K562 (cell line): ENCODE measurements at regions not wholly inside any gene's neighbourhood (a gene's known extent, or its start where the extent isn't known, plus 50 kb on each side); places are given as distances from the start of the nearest gene placed in this dataset.

Source experiments
- ATAC-seq: fragments of 200-7000 bp; cut with Tn5 transposase; 3 replicates; pipeline ENCODE4 v1.9.1; 2020; ENCODE audit warnings: moderate library complexity
- BruUV-seq: library from RNA; stranded (reverse); fragments of 400-500 nt; replicated peaks from 2 replicates; lab custom pipeline; 2021; lab: Mats Ljungman, UMichigan
- CTCF ChIA-PET: fragments of 300-600 bp; formaldehyde crosslinking; extraction: SDS; loops from one replicate; lab custom pipeline; 2021; ENCODE audit warnings: low intra/inter-chr PET ratio; lab: Yijun Ruan, JAX
- POLR2A ChIA-PET: fragments of 300-600, 350-650 bp; sonication (Branson Sonifier 250); formaldehyde crosslinking; extraction: SDS; loops from one replicate; lab custom pipeline; 2021; ENCODE audit warnings: antibody characterized with exemption, inconsistent platforms; lab: Yijun Ruan, JAX
- DNase-seq, 4 experiments: peaks; one replicate each; pipeline versions ENCODE4 v3.0.0 to v3.0.0-alpha.2; 2011 to 2018; ENCODE audit warnings: low spot score in 3 of 4, mixed read lengths in 3 of 4; ENCODE audit errors: extremely low read depth in 1 of 4
- FAIRE-seq: peaks from 2 replicates; lab custom pipeline; 2011; peaks lifted over from hg19 to GRCh38; lab: Jason Lieb, UNC
- H2AFZ ChIP-seq: 2 replicates; pipeline ENCODE4 v1.6.0; 2011; ENCODE audit warnings: low read depth, low read length, control low read depth, inconsistent platforms
- H3K27ac ChIP-seq: fragments of 200-600 bp; 3 replicates; pipeline ENCODE4 v1.8.0; 2011; ENCODE audit warnings: low read depth, mild to moderate bottlenecking, control low read depth, inconsistent platforms, low read length, moderate library complexity, mixed read lengths; ENCODE audit errors: extremely low read depth
- H3K27me3 ChIP-seq, 2 experiments: fragments of 300-600 bp in 1 of 2; 2 replicates in 1 of 2; 3 replicates in 1 of 2; pipeline versions ENCODE4 v1.6.0 to v1.8.0; 2011; ENCODE audit warnings: inconsistent platforms in 2 of 2, low read length in 2 of 2, mild to moderate bottlenecking in 1 of 2, mixed read lengths in 1 of 2, moderate library complexity in 1 of 2; ENCODE audit not compliant: control insufficient read depth in 2 of 2, insufficient read depth in 2 of 2
- H3K36me3 ChIP-seq: fragments of 300-600 bp; 3 replicates; pipeline ENCODE4 v1.8.0; 2011; ENCODE audit warnings: mild to moderate bottlenecking, low read length, inconsistent platforms; ENCODE audit not compliant: control insufficient read depth, insufficient read depth
- H3K4me1 ChIP-seq, 2 experiments: fragments of 200-600 bp in 1 of 2; replicated peaks in 1 of 2; 2 replicates in 1 of 2; 3 replicates in 1 of 2; pipeline versions ENCODE4 v1.5.1 to v1.8.0; 2011; ENCODE audit warnings: inconsistent platforms in 2 of 2, low read length in 2 of 2, mild to moderate bottlenecking in 1 of 2, mixed read lengths in 1 of 2, moderate library complexity in 1 of 2; ENCODE audit not compliant: control insufficient read depth in 2 of 2, insufficient read depth in 2 of 2
- H3K4me2 ChIP-seq: 2 replicates; pipeline ENCODE4 v1.6.1; 2011; ENCODE audit warnings: low read length, control low read depth, inconsistent platforms, mixed read lengths; ENCODE audit not compliant: insufficient read depth
- H3K4me3 ChIP-seq: fragments of 200-600 bp; sonication (generic), shearing (Covaris generic); 2 replicates; pipeline ENCODE4 v1.5.1; 2016; ENCODE audit warnings: control low read depth, inconsistent platforms
- H3K79me2 ChIP-seq: fragments of 200-600 bp; 3 replicates; pipeline ENCODE4 v1.8.0; 2011; ENCODE audit warnings: low read length, inconsistent platforms; ENCODE audit not compliant: control insufficient read depth, insufficient read depth
- H3K9ac ChIP-seq, 2 experiments: 2 replicates each; pipeline versions ENCODE4 v1.6.0 to v1.6.1; 2011; ENCODE audit warnings: low read depth in 2 of 2, low read length in 2 of 2, control low read depth in 1 of 2, inconsistent platforms in 1 of 2, mild to moderate bottlenecking in 1 of 2, mixed read lengths in 1 of 2; ENCODE audit not compliant: insufficient read depth in 1 of 2
- H3K9me1 ChIP-seq: one replicate; pipeline ENCODE4 v1.6.0; 2011; ENCODE audit warnings: inconsistent platforms, mild to moderate bottlenecking, low read length, moderate library complexity; ENCODE audit not compliant: control insufficient read depth, insufficient read depth
- H3K9me3 ChIP-seq: replicated peaks from 2 replicates; pipeline ENCODE4 v1.5.1; 2011; ENCODE audit warnings: low read depth, low read length, inconsistent platforms; ENCODE audit not compliant: control insufficient read depth, insufficient read depth
- H4K20me1 ChIP-seq: replicated peaks from 2 replicates; pipeline ENCODE4 v1.6.1; 2011; ENCODE audit warnings: low read length, inconsistent platforms, mixed read lengths; ENCODE audit not compliant: control insufficient read depth, insufficient read depth
- BCOR ChIP-seq: fragments of 450-650 bp; IDR thresholded peaks from 2 replicates; pipeline ENCODE4 v1.6.1; 2016
- CBFA2T3 ChIP-seq: fragments of 450-650 bp; IDR thresholded peaks from 2 replicates; pipeline ENCODE4 v1.6.1; 2017
- FOXO4 ChIP-seq: fragments of 450-650 bp; formaldehyde crosslinking; IDR thresholded peaks from 2 replicates; pipeline ENCODE4 v1.4.0; 2020; ENCODE audit warnings: mild to moderate bottlenecking, moderate library complexity
- NFIX ChIP-seq: fragments of 250-450 bp; sonication (Bioruptor Pico); IDR thresholded peaks from 2 replicates; pipeline ENCODE4 v1.4.0; 2020; ENCODE audit warnings: low read depth, mild to moderate bottlenecking, moderate library complexity
- PTBP1 ChIP-seq: fragments of 200-400 bp; formaldehyde crosslinking; IDR thresholded peaks from 2 replicates; pipeline ENCODE4 v1.6.1; 2017; ENCODE audit warnings: low read depth, low read length
- SIN3A ChIP-seq, 2 experiments: fragments of 150-350 bp in 1 of 2; IDR thresholded peaks; 2 replicates each; pipeline ENCODE4 v1.6.1; 2011 to 2016; ENCODE audit warnings: borderline replicate concordance in 2 of 2, low read depth in 2 of 2, low read length in 2 of 2, mild to moderate bottlenecking in 2 of 2, moderate library complexity in 2 of 2; ENCODE audit not compliant: control insufficient read depth in 1 of 2
- ZFPM2 ChIP-seq: fragments of 250-450 bp; sonication (Bioruptor Pico); IDR thresholded peaks from 2 replicates; pipeline ENCODE4 v1.5.1; 2022; ENCODE audit warnings: mild to moderate bottlenecking
- ZKSCAN1 ChIP-seq: fragments of 150-350 bp; IDR thresholded peaks from 2 replicates; pipeline ENCODE4 v1.6.1; 2016; ENCODE audit warnings: low read depth, low read length
- ZNF174 ChIP-seq: fragments of 250-450 bp; sonication (Bioruptor Pico); IDR thresholded peaks from 2 replicates; pipeline ENCODE4 v1.4.0; 2020; ENCODE audit warnings: mild to moderate bottlenecking
- ZNF184 ChIP-seq: sonication (generic); formaldehyde crosslinking; IDR thresholded peaks from 2 replicates; pipeline ENCODE4 v1.5.0; 2020; ENCODE audit warnings: missing genetic modification reagents
- ZNF311 ChIP-seq: fragments of 250-450 bp; sonication (Bioruptor Pico); IDR thresholded peaks from 2 replicates; pipeline ENCODE4 v1.4.0; 2020; ENCODE audit warnings: mild to moderate bottlenecking, moderate library complexity
- WGBS: fragments of 100-300 bp; shearing (Covaris generic); methylation state at CpG from one replicate; pipeline ENCODE4 v1.1.6; 2016; ENCODE audit warnings: low coverage, mixed read lengths; ENCODE audit not compliant: insufficient coverage; ENCODE audit errors: missing lambda C conversion rate; 5-methylcytosine and 5-hydroxymethylcytosine counted together
- in situ Hi-C: fragments of 300-500 bp; cut with MboI; formaldehyde crosslinking; loops from 4 replicates; pipeline ENCODE4 v1.15.0; 2018; ENCODE audit warnings: inconsistent platforms, mixed read lengths
- intact Hi-C: fragments of 100-400 bp; cut with micrococcal nuclease; formaldehyde crosslinking; loops from 2 replicates; pipeline ENCODE4 v1.14.2; 2022
- TF ChIP-seq, protein P1 (sequence below): sonication (generic); IDR thresholded peaks from 2 replicates; pipeline ENCODE4 v1.6.1; 2016
- TF ChIP-seq, protein P2 (sequence below): fragments of 250-450 bp; sonication (Bioruptor Pico); IDR thresholded peaks from 2 replicates; pipeline ENCODE4 v1.8.0; 2022; ENCODE audit warnings: moderate library complexity, mild to moderate bottlenecking, inconsistent platforms
- TF ChIP-seq, protein P3 (sequence below): fragments of 450-650 bp; IDR thresholded peaks from 2 replicates; pipeline ENCODE4 v1.6.1; 2016; ENCODE audit warnings: low read depth, mild to moderate bottlenecking, moderate library complexity

- TF ChIP-seq, protein P1, sequence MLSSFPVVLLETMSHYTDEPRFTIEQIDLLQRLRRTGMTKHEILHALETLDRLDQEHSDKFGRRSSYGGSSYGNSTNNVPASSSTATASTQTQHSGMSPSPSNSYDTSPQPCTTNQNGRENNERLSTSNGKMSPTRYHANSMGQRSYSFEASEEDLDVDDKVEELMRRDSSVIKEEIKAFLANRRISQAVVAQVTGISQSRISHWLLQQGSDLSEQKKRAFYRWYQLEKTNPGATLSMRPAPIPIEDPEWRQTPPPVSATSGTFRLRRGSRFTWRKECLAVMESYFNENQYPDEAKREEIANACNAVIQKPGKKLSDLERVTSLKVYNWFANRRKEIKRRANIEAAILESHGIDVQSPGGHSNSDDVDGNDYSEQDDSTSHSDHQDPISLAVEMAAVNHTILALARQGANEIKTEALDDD: no peak
- no peak for TF ChIP-seq FOXO4
Measured at GRCh38 chr5:135154961-135155360, 120.9 kb upstream of the PITX1 start (continued).

DNA sequence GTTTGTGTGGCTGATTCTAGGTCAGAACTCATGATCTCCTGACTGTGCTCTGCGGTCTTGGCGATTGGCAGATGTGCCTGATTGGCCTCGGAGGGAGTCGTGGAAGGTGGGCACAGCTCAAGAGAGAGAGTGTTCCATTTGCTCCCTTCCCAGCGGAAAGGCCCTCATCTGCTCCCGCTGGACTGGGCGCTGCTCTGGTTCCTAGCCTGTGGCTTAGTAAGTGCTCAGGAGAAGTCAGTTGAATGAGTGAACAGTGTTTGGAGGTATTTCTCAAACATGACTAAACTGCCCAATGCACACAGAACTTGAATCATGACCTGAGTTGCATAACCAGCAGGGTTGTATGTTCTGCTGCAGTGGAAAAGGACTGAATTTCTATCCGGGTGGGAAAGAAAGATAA lies 120.2 kb upstream of the PITX1 start:
- ATAC-seq: no peak

More for the DNA sequence above, 120.2 kb upstream of the PITX1 start:
- H4K20me1 ChIP-seq: no peaks in the 10 kb centered on the region
- POLR2A ChIA-PET: interaction anchor here (0.7 to 3.3 kb wide), 4 partner anchors 9 to 28 kb away, joined by 3 to 18 read pairs (median 4); no protein-coding TSS in a partner anchor
- H3K27me3 ChIP-seq: no peaks in the 10 kb centered on the region
- CTCF ChIA-PET: no interaction called here
- H3K4me1 ChIP-seq: peaks cover 25 to 33% of the 10 kb centered on the region in 2 experiments; a peak in 4 of 5 replicates
- H3K27ac ChIP-seq: no peak overlapping the region; the same call in 2 of the 3 replicates
- intact Hi-C loops: no loop called here
- no peaks in the 10 kb centered on the region for H3K9me3 ChIP-seq
- H3K9me1 ChIP-seq: no peaks in the 10 kb centered on the region
- BruUV-seq: no TSS peak
- FAIRE-seq (no peak), DNase-seq (no peak)
- H3K4me3 ChIP-seq: no peak overlapping the region
- H3K79me2 ChIP-seq: no peaks in the 10 kb centered on the region
- in situ Hi-C loops: no loop called here
- WGBS: 74% methylated on average over 8 of the region's 8 CpGs
- H2AFZ ChIP-seq: no peak overlapping the region
- H3K4me2 ChIP-seq: peak overlapping the region; percentile 22; the same call in 1 of the 2 replicates
- H3K9ac ChIP-seq: peak overlapping the region in 1 of 2 experiments; percentile 49; a peak in 1 of 4 replicates
- TF ChIP-seq, protein P2, sequence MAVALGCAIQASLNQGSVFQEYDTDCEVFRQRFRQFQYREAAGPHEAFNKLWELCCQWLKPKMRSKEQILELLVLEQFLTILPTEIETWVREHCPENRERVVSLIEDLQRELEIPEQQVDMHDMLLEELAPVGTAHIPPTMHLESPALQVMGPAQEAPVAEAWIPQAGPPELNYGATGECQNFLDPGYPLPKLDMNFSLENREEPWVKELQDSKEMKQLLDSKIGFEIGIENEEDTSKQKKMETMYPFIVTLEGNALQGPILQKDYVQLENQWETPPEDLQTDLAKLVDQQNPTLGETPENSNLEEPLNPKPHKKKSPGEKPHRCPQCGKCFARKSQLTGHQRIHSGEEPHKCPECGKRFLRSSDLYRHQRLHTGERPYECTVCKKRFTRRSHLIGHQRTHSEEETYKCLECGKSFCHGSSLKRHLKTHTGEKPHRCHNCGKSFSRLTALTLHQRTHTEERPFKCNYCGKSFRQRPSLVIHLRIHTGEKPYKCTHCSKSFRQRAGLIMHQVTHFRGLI (CRISPR knock-in tag): no peak
- TF ChIP-seq ZNF174 (CRISPR knock-in tag) (no peak), BCOR (peak; percentile 42; the same call in 1 of the 2 replicates), SIN3A (IDR thresholded peaks at IDR 0.05; ENCODE audit: borderline replicate concordance in 2 of 2, control insufficient read depth in 1 of 2, low read depth in 2 of 2, low read length in 2 of 2) (no peak), NFIX (CRISPR knock-in tag) (no peak), ZFPM2 (no peak), PTBP1 (no peak), ZNF311 (CRISPR knock-in tag) (no peak), ZNF184 (CRISPR knock-in tag) (no peak), CBFA2T3 (0 out of 2 replicates have a peak, but pooled peaks have one; percentile 13), ZKSCAN1 (no peak)
- TF ChIP-seq, protein P3, sequence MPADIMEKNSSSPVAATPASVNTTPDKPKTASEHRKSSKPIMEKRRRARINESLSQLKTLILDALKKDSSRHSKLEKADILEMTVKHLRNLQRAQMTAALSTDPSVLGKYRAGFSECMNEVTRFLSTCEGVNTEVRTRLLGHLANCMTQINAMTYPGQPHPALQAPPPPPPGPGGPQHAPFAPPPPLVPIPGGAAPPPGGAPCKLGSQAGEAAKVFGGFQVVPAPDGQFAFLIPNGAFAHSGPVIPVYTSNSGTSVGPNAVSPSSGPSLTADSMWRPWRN: no peak
- TF ChIP-seq, all 486 proteins: peak for 2
- no peaks in the 10 kb centered on the region for H3K36me3 ChIP-seq
